Activated CD8-positive, alpha-beta memory T cell treated with anti-CD3 and anti-CD28 coated beads for 24 hours (primary cell): ENCODE measurements at regions not wholly inside any gene's neighbourhood (a gene's known extent, or its start where the extent isn't known, plus 50 kb on each side); places are given as distances from the start of the nearest gene placed in this dataset.
"Not testable (repeated sequence)": the region's sequence is repeated elsewhere in the genome, so short reads cannot be mapped to it uniquely, and the experiment has no call there.

Experiments used
- DNase-seq: peaks from one replicate; pipeline ENCODE4 v3.0.0-alpha.2; 2020

GRCh38 chr6:170192905-170193304, 98.0 kb downstream of the DLL1 start:
- no peak for DNase-seq

DNA sequence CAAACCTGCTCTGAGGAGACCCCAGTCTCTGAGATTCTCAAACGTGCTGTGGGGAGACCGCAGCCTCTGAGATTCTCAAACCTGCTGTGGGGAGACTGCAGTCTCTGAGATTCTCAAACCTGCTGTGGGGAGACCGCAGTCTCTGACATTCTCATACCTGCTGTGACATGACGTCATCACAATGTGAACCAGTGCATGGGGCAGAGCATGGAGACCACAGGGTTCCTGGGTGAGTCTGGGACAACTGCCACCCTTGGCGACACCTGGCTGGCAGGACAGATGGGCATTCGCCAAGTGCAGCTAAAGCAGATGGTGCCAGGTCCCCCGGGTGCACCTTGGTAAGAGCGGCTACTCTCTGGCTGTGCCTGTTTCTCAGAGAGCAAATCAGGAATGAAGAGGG, 98.8 kb downstream of the DLL1 start:
- not testable (repeated sequence) for DNase-seq

GRCh38 chr6:170190046-170190445, 100.8 kb downstream of the DLL1 start:
- DNase-seq: peak; percentile 19

GRCh38 chr6:170189236-170189635, 101.6 kb downstream of the DLL1 start:
- peak; percentile 33 for DNase-seq

DNA sequence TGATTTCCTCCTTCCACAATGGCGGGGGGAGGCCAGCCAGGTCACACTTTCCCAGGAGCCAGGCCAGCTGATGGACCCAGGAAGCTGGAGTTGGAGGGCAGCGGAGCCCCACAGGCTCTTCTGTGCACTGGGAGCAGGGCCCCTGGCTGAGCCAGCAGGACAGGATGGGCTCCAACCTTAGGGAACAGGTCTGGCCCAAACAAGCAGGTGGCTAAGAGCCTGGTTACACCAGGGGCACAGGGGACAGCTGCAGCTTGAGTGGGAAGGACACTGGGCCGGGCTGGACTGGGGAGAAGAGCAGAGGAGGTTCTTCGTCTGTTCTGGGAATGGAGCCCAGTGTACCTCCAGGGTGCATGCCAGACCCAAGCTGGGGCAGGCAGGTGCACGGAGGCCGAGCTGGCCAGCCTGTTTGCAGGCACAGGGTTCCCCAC, 102.3 kb downstream of the DLL1 start:
- peak; percentile 47 for DNase-seq

DNA sequence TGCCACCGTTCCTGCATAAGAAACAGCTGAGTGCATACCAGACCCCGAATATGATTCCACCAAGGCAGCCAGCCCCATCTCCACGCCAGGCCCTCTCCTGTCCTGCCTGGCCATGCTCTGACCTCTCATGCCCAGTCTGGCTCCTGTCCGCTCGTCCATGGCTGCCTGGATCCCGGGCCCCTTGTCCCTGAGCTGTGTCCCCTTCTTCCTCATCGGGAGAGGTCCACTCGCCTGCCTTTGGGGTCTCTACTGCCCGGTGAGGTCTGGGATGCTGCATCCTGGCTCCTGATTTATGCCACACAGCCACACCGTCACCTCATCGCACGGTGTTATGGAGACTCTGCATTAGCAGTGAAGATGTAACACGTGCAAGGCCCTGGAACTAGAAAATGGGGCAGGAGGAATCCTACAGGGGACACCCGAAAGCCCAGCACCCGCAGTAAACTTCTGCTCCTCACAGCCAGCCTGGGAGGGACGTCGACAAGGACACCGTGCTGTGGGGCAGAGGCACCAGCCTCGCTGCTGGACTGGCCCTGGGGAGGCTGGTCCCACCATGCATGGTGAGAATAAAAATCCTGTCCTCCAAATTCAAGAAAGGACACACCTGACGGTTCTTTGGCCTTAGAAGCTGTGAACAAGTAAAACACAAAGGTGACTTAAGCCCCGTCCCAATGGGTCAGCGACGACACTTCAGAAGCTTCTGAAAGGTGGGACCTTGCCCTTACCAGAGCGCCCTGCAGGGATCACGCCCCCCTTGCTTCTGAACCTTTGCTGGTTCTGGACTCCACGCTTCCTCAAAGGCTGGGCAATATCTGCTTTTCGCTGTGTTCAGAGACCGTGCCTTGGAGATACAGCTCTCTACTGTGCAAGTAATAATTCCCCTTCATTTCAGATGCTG, 103.0 kb downstream of the DLL1 start:
- peak; percentile 50 for DNase-seq

GRCh38 chr6:170186941-170187668, 103.8 kb downstream of the DLL1 start:
- peak; percentile 54 for DNase-seq

- peak; percentile 38 for DNase-seq
These were observed 104.6 kb downstream of the DLL1 start for GRCh38 chr6:170186006-170186935.

- DNase-seq: peak; percentile 38
These were observed 105.5 kb downstream of the DLL1 start for GRCh38 chr6:170185175-170185978.

GRCh38 chr6:170184316-170184715, 106.6 kb downstream of the DLL1 start:
- peak; percentile 52 for DNase-seq

DNA sequence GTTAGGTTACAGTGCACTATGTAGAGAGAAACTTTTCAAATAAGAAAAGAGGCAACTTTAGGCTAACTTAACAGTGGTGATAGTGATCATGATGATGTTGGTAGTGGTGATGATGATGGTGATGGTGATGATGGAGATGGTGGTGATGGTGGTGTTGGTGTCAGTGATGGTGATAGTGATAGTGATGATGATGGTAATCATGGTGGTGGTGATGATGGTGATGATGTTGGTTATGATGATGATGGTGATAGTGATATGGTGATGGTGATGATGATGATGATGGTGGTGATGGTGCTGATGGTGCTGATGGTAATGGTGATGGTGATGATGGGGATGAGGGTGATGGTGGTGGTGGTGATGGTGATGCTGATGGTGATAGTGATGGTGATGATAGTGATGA, 107.4 kb downstream of the DLL1 start:
- DNase-seq: no peak

DNA sequence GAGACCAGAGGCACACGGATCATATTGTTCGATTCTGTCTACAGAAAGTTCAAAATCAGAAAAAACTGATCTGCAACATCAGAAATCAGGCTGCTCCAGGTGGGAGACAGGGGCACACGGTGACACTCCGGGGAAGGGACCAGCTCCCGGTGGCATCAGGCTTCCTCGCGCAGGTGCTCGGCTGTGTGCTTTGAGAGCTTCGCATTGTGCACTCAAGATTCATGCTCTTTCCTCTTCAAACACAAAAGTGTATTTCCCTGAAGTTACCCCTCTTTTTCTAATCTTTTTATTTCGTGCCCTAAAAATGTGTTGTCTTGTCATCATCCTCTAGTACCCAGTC, 108.1 kb downstream of the DLL1 start:
- no peak for DNase-seq

- peak; percentile 41 for DNase-seq
These were observed 108.6 kb downstream of the DLL1 start for GRCh38 chr6:170182093-170182780.

- DNase-seq: peak; percentile 32
These were observed 109.6 kb downstream of the DLL1 start for GRCh38 chr6:170181338-170181690.

GRCh38 chr6:170180671-170181337, 110.1 kb downstream of the DLL1 start:
- peak; percentile 42 for DNase-seq

GRCh38 chr6:170179616-170180324, 111.1 kb downstream of the DLL1 start:
- DNase-seq: peak; percentile 42

GRCh38 chr6:170178561-170179477, 112.1 kb downstream of the DLL1 start:
- DNase-seq: peak; percentile 54

DNA sequence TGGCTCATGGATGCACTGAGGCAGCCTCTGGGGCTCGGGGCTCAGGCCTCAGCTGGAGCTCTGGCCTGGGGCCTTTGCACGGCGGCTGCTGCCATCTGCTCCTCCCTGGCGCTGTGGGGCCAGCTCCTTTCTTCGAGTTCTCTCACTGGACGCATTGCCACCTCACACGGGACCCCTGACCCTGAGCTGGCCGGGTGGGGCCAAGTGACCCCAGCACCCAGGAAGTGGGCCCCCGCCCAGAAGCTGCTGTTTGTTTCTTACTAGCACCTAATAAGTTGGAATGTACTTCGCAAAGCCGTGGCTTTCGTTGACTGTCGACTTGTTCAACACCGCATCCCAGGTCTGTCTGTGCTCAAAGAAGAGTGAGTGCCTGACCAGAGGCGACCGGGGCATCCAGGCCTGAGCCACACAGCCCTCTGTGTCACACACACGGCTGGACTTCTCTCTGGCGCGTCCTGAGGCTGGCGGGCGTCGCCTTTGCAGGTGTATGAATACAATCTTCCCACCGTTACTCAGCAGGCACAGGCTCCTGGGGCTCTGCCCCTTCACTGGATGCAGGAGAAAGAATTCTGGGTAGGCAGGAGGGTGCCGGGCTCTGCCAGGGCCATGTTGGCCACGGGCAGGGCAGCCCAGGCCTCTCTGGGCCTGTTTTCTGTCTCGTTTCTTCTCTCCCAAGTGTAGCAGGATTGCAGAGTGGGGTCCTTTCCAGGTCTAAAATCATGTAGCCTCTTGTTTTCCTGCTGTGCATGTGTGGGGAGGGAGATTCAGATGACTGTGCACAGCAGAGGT, 112.9 kb downstream of the DLL1 start:
- DNase-seq: peak; percentile 49
